ENCODE measurements at regions not wholly inside any gene's neighbourhood (a gene's known extent, or its start where the extent isn't known, plus 50 kb on each side); places are given as distances from the start of the nearest gene placed in this dataset.
"Not testable (repeated sequence)": the region's sequence is repeated elsewhere in the genome, so short reads cannot be mapped to it uniquely, and the experiment has no call there.

GRCh38 chr2:31660812-31661335 lies 80.1 kb upstream of the SRD5A2 start:
- DNase-seq (ENCODE audit: low read depth) = no peak

- no peak for DNase-seq (ENCODE audit: low read depth)
Measured at GRCh38 chr2:31660165-31660564, 79.4 kb upstream of the SRD5A2 start.

DNA sequence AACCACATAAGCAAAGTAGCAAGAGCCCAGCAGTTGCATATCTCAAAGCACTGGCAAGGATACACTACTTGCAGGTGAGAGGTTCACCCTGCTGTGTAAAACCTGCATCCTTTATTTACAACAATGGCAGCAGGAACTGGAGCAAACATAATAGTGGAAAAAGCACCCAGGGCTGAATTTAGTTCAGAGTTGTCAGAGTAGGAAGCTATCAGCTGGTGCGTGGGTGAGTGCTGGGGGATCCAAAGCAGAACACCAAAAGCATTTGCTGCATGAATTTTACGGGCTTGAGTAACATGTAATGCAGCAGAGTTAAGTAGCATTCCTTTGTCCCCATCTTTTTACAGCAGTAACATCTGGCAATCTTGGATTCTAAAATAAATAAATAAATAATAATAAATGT lies 73.5 kb upstream of the SRD5A2 start:
- DNase-seq (ENCODE audit: low read depth) = no peak

- DNase-seq (ENCODE audit: low read depth) = no peak
Measured at GRCh38 chr2:31651736-31652135, 71.0 kb upstream of the SRD5A2 start.

GRCh38 chr2:31651267-31651666 lies 70.5 kb upstream of the SRD5A2 start:
- DNase-seq (ENCODE audit: low read depth) = no peak

DNA sequence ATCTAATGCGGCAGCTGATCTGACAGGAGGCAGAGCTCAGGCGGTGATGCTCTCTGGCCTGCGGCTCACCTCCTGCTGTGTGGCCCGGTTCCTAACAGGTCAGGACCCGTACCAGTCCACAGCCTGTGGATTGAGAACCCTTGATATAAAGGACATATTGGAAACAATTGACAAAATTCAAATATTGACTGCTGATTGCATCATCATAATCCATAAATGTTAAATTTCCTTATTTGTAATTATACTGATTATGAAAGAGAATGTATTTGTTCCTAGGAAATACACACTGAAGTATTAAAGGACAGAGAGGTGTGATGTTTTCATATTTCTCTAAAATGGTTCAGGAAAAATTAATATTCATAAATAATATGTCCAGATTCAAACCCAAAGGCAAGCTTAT lies 63.8 kb upstream of the SRD5A2 start:
- no peak for DNase-seq (ENCODE audit: low read depth)

DNA sequence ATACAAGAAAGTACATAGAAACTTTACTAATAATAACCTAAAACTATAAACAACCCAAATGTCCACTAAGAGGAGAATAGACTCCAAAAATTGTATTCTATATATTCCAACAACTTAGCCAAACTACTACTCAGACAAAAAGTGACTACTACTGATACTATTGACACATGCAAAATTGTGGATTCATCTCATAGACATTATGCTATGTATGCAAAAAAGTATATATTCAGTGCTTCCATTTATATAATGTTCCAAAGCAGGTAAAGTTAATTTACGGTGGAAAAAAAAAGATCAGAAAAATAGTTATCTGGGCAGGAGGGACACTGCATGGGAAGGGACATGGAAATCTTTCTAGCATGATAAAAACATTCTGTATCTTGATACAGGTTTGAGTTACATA lies 62.0 kb upstream of the SRD5A2 start:
- no peak for DNase-seq (ENCODE audit: low read depth)

DNA sequence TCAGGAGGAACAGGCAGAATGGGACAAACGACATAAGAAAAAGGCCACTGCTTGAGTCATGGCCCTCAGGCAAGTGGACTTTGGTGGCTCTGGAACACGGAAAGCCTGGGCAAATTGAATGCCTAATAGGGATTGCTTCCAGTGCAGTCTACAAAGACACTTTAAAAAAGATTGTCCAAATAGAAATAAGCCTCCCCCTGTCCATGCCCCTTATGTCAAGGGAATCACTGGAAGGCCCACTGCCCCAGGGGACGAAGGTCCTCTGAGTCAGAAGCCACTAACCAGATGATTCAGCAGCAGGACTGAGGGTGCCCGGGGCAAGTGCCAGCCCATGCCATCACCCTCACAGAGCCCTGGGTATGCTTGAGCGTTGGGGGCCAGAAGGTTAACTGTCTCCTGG lies 51.5 kb upstream of the SRD5A2 start:
- DNase-seq (ENCODE audit: low read depth) = not testable (repeated sequence)
